GM21515 (cell line): ENCODE measurements at regions not wholly inside any gene's neighbourhood (a gene's known extent, or its start where the extent isn't known, plus 50 kb on each side); places are given as distances from the start of the nearest gene placed in this dataset.

ENCODE experiments used
- ATAC-seq: cut with Tn5 transposase; IDR thresholded peaks from one replicate; pipeline ENCODE4 v1.9.1; 2021; ENCODE audit not compliant: unreplicated experiment

DNA sequence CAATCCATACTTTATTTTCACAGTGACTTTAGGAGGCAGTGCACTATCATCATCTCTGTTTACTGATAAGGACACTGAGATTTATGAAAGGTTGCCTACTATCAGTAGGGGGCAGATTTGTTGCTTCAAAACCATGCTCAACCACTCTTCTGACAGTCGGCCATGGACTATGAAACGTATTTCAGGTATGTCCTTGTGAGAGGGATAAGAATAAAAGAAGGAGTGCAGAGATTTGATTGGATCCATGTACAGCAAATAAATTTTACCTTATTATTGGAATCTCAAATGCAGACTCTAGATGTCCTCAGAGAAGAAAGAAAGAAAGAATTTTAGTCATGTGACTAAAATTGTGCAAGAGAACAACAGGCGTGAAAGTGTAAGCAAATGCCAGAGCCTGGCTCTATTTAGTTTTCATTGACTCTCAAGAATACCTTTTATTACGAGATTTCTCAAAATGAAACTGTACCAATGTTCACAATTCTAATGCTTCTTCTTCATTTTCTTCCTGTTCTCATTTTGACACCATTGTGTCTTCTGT, 296.6 kb upstream of the RASA1 start:
- ATAC-seq, result peak; percentile 53

DNA sequence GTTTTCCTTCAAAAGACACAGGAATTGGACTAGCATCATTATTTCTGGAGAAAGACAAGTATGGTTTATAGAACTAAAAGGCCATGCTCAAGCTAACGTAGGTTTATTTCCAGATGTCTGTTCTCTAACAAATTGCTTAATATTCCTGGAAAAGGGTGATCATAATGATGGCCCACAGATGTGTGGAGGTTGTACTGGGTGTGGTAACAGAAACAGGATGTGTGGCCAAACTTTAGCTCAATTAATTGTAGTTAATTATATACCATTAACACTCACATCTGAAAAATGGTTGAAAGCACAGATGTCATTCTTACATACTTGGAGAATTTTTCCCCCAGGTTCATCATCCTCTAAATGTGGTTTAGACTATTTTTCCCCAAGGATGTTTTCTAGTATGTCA, 292.7 kb upstream of the RASA1 start:
- no peak for ATAC-seq

DNA sequence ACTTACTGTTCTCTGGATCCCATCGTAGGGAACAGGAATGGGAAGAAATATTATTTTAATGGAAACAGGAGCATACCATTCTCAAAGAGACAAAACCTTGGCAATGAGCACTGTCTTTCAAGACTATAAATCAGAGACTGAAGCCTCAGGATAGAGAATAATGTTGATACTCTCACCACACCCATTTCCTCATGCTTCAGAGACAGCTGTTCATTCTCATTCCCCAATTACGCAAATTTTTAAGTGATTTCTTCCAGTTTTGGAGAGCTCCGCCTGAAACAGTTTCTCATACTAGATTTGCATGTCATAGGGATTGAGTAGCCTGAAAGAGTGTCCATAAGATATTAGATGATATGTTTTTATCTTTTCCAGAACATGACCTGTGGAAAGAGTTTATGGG, 290.5 kb upstream of the RASA1 start:
- ATAC-seq, result no peak

DNA sequence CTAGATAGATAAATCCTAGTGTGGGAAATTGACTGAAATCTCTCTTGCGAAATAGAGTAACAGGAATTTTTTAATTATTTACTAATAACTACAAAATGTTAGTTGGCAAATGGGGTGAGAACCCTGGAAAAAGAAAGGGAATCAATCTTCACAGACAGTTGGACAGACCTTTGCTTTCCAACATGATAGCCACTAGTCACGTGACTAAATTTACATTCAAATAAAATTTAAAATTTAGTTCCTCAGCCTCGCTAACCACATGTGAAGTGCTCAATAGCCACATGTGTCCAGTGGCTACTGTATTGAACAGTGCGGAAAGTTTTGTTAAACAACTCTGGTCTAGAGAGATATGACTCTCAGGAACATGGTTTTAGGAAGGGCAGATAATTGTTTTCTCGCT, 289.9 kb upstream of the RASA1 start:
- ATAC-seq, result no peak

DNA sequence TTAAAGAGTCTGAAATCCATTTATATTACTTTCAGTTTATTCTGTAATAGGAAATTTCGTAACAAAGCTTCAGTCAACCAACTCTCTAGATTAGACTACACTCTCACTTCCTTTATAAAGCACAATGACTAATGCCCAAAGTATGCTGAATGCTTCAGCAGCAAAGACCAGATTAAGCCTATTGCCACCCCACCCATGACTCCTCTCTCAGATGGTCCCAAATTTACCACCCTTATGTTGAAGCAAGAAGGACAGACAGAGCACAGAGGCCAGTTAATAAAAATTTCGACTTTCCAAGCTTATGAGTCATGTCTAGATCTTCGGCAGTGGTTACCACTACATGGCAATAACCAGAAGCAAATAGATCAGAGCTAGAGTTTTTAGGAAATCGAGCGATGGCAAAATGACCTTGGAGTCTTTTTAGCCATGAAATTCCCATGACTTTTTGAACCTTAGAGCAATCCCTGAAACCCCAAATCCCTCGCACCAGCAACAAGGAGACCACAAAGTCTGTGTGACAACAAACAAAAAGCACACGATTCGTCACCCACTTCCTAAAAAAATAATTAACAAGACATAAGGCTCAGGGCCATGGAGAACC, 287.8 kb upstream of the RASA1 start:
- ATAC-seq, result no peak

DNA sequence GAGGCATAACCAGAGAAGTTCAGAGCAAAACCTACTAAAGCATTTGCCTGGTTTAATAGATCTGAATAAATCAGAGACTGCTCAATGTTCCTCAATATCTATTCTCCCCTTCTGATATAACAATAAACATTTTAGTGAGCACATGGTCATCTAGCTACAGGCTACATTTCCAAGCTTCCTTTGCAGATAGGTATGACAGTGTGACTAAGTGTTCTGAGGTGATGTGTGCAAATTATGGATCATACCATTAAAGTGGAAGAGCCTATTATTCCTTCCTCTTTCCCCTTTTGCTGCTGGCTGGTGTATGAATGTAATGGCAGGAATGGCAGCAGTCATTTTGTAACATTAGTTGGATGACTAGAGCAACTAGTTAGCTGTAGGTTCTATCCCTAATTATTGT, 285.8 kb upstream of the RASA1 start:
- ATAC-seq, result no peak

DNA sequence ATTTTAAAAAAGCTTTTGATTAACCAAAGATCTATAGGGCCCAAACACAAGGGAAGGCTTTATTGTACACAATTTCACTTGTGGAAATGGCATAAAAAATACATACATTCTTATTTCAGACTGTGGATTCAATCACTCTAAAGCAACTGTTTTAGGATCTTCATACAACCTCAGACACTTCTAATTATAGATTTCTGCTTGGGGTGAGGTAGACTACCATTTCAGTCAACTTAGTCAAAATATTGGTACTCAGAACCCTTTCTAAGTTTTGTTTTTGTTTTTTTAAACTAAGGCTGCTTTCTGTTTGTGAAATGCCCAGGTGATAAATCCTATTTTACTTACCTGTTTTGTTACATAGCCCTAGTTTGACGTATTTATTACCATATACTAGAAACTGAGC, 284.5 kb upstream of the RASA1 start:
- no peak for ATAC-seq

DNA sequence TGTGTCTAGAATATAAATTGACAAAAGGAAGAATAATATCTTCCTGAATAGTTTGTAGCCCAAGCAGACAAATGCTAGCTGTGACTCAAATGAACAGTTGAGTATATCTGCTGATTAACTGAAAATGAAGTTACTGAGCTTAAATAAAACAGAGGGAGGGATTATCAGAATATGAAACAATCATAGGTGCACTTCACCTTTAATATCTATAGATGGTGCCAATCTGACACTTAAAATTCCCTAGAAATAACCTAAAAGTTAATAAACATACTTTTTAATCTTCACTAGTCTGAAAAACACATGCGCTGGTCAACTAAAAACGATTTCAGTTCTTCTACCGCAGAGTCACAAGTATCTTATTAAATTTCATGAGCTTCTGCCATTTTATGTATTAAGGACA, 280.8 kb upstream of the RASA1 start:
- no peak for ATAC-seq

DNA sequence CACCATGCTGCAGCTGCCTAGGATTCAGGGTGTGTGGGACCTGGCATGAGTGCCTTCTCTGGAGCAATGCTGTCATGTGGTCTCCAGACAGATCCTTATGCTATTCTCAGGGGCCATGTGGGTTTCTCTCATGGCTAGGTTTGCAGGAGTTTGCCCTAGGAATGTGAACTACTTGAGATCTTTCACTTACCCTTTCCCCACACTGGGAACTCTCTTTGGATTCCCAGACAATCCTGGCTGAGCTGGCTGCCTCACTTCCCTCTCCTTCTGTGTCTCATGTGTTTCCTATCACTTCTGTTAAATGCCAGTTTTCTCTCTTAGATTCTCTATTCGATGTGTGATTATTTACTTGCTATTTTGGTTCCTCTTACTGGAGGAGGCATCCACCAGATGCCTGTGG, 270.2 kb upstream of the RASA1 start:
- no peak for ATAC-seq

DNA sequence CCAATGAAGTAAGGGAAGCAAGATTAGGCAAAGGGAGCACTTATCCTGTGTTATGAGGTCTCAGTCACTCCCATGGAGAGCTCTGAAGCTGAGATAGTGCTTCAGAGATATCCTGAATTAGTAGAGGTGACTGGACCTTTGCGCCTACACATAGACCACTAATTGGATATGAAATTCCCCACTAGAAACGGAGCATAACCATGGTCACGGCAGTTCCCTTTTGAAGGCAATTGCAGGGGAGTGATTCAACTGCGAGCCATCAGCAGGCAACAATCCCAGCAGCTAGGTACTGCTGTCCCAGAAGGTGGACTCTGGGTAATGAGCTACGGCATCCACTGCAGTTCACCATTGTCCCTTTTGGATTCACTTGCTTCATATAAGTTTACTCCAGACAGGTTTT, 267.7 kb upstream of the RASA1 start:
- no peak for ATAC-seq

DNA sequence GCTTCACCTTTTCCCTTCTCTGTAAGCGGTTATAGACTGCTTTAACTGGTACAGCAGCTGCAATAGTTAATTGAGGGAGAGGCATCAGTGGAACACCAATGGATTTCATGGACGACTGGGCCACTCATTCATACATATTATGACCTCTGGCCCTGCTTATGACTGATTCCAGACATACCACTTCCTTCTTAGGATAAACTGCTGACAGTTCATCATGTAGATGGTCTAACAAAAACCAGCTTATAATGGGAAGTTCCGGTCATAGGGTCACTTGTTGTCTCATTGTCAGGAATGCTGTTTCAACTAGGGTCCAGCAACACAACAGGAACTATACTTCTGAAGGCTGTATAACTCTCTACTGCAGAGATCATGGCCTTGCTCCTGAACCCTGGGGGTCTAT, 265.2 kb upstream of the RASA1 start:
- no peak for ATAC-seq

DNA sequence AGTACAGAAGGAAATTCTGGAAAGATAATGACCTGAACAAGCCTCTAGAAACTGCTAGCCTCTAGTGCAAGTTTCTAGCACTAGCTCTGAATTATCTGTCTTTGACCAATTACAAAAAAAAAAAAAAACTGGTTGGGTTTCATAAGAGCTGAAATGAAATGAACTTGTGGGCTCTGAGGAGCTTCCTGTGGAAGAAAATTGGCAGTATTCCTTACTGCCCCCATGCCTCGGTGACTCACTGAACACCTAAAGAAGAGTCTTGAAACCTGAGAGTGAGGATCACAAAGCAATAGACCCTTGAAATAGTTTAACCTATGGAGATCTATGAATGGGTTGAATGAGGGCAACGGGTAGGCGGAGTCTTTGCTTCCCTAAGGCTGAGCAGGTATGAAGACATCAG, 263.6 kb upstream of the RASA1 start:
- no peak for ATAC-seq

DNA sequence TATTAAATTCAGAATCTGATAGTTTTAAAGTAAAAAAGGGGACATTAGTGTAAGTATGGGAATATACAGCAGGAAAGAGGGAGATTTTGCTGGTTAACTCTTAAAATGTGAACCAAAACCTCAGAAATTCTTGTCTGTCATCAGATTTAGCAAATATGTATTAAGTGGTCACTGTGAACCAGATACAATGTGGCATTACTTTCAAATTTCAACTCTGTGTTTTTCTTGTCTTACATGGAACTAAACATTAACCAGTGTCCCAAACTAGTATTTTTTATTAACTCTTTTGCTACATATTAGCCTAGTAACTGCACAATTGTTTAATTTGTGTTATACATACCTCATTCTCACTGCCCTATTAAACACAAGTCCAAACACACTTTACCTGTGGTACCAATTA, 259.9 kb upstream of the RASA1 start:
- no peak for ATAC-seq

DNA sequence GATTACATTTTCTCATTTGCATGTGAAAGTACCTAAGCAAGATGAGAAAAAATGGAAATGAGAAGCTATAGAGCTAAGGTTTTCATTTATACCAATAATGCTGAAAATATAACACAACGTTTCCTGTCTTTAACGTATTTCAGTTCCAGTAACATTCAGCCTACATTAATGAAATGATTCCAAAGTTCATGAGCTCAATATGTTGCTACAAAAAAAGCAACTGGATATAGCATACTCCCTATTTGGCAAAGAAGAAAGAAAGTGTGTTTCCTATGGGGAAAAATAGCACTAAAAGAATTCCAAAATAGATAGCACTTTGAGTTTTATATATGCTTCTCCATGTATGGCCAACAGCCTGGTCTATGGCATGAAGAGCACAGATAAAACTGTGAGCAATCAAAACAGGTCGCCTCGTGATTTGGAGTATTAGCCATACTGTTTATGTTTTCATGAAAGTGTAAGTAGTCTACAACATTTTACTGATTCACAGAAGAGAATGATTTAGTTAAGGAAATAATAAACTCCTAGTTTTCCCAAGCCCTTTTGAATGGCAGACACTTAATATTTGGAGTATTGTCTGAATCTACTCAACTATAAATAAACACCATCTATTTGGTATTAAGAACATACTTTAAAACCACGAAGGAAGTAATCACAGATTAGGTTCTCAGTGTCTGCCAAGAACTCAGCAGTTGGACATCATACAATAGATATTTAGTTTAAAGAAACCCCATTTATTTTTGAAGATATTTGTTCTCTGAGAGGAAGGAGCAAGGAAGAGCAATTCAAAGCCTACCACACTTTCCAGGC, 258.7 kb upstream of the RASA1 start:
- ATAC-seq, result no peak

DNA sequence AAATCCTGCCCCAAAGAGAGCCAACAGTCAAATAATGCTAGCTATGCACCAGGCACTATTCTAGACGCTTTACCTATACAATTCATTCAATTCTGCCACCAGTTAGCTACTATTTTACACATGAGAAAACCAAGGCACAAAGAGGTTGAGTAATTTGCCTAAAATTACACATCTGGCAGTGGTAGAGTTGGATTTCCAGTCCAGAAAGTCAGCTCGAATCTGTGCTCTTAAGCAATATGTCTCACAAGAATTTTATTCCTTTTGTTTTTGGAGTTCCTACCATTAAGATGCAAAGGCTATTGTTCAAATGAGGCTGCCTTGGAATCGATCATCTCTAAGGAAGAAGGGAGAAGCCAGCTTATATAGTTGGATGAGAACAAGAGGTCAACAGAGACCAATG, 256.9 kb upstream of the RASA1 start:
- ATAC-seq, result no peak

DNA sequence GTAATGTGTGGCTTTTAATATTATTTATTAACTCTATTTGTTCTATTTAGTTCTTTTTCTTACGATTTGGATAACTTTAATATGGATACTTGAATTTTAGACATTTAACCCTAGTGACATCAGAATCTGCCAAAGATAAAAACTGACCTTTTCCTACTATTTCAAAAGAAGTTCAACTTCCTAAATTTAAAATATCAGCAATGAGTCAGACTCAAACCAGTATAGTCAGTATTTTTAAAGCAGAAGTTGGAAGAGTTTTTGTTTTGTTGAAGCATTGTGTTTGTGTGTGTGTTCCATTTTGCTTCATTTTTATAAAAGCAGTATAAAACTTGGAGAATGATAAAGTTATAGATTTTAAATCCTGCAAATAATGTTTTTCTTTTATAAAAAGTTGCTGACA, 251.8 kb upstream of the RASA1 start:
- ATAC-seq, result no peak

DNA sequence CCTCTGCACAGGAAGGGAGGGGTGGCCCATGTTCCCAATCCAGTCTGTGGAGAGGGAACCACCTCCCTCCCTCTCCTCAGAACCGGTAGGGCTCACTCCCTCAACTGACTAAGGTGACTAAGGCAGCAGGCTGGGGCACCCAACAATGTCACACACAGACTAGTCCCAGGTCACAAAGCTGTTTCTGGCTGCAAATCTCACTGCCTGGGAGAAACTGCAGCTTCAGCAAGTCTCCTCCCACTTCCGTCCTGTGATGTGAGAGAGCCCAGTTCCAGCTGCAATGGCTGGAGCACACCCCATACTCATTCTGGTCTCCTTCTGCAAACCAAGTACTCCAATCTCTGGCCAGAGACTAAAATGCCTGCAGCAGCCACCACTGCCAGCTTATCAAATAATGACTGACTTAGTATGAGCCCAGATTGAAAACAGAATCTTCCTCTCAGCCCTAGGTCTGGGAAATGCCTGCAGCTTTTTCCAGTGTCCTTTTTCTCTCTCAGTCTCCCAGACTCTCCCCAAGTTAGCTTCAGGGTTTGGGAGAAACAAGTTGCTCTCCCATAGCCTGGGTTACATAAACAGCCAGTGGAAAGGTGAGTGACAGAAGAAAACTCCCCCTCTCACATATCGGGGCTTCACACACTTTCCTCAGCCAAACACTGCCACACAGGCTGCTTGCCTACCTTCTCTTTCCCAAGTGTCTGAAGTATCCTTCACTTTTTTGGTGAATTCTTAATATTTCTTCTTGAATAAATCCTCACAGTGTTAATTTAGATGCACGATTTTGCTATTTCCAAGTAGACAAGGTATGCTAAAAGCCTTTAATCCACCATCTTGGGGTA, 247.4 kb upstream of the RASA1 start:
- ATAC-seq, result peak; percentile 89

DNA sequence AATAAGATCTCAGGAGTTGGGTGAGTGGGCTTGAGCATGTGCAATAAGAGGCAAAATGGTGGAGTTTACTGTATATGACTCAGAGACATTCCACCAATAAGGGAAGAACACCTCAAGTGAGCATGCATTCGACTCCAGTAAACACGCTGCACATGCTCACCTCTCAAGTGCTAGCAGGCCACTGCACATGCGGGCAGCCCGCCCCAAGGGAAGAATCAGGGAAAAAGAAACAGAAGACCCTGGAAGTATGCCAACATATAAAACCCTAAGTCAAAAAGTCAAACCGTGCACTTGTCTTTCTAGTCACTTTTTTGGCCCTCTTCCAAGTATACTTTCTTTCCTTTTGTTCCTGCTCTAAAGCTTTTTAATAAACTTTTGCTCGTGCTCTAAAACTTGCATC, 245.3 kb upstream of the RASA1 start:
- ATAC-seq, result no peak

DNA sequence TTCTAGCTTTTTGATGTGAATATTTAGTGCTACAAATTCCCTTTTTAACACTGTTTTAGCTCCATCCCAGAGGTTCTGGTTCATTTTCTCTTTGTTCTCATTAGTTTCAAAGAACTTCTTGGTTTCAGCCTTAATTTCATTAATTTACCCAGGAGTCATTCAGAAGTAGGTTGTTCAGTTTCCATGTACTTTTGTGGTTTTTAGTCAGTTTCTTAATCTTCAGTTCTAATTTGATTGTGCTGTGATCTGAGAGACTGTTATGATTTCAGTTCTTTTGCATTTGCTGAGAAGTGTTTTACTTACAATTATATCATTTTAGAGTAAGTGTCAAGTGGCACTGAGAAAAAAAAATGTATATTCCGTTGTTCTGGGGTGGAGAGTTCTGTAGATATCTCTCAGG, 240.1 kb upstream of the RASA1 start:
- ATAC-seq, result no peak

DNA sequence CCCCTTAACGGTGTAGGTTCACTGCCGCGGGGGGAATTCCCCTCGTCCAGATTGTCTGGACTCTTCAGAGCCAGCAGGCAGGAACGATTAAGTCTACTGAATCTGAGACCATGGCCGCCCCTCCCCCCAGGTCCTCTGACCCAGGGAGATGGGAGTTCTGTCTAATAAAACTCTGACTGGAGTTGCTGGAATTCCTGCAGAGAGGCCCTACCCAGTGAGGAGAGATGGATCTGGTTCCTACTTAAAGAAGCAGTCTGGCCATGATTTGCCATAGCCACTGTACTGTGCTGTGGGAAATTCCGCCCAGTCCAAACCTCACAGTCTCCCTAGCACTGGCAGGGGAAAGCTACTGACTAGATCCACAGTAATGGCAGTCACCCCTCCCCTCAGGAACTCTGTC, 237.7 kb upstream of the RASA1 start:
- ATAC-seq, result no peak

DNA sequence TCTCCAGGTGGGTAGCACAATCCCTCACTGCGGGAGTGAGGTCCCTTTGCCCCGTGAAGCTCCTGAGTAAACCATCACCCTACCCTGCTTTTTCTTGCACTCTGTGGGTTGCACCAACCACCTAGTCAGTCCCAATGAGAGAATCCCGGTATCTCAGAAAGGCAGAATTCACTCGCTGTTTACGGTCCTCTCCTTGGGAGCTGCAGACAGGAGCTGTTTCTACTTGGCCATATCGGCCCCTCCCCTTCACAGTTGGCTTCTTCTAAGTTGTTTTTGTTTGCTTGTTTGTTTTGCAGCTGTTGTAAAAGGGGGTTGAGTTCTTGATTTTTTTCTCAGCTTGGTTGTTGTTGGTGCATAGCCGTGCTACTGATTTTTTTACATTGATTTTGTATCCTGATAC, 237.0 kb upstream of the RASA1 start:
- no peak for ATAC-seq

DNA sequence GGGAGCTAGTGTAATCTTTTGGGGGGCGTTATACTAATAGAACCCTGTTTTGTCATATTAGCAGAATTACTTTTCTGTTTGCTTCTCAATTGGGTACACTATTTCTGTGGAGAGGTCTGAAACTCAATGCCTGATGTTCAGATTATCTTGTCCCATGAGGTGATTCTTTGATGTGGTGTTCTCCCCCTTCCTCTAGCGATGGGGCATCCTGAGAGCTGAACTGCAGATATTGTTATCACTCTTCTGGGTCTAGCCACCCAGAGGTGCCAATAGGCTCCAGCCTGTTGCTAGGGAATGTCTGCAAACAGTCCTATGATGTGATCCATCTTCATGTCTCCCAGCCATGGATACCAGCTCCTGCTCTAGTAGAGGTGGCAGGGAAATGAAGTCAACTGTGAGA, 233.1 kb upstream of the RASA1 start:
- ATAC-seq, result no peak
